Naive B cell (primary cell): ENCODE measurements at regions not wholly inside any gene's neighbourhood (a gene's known extent, or its start where the extent isn't known, plus 50 kb on each side); places are given as distances from the start of the nearest gene placed in this dataset.

ENCODE experiments used
- ATAC-seq, 2 donors: fragments of 150-1000 bp; cut with Tn5 transposase; 2 replicates each; pipeline ENCODE4 v1.10.0; 2021; ENCODE audit warnings: low read depth in 2 of 2, mild to moderate bottlenecking in 2 of 2, moderate library complexity in 2 of 2
- DNase-seq: peaks from one replicate; pipeline ENCODE4 v3.0.0; 2022
- H3K27ac Mint-ChIP-seq, 6 donors: one replicate each; pipeline ENCODE4 v1.8.0; 2020 to 2022; ENCODE audit warnings: mild to moderate bottlenecking in 6 of 6, mixed read lengths in 6 of 6, moderate library complexity in 5 of 6, inconsistent platforms in 2 of 6
- H3K27me3 Mint-ChIP-seq, 3 donors: one replicate each; pipeline ENCODE4 v1.8.0; 2021 to 2022; ENCODE audit warnings: mixed read lengths in 3 of 3, mild to moderate bottlenecking in 1 of 3
- H3K36me3 Mint-ChIP-seq, 2 donors: one replicate each; pipeline ENCODE4 v1.8.0; 2020 to 2022; ENCODE audit warnings: mixed read lengths in 2 of 2, inconsistent platforms in 1 of 2, mild to moderate bottlenecking in 1 of 2
- H3K4me1 Mint-ChIP-seq, 3 donors: one replicate each; pipeline ENCODE4 v1.8.0; 2020 to 2022; ENCODE audit warnings: mixed read lengths in 3 of 3, inconsistent platforms in 1 of 3, mild to moderate bottlenecking in 1 of 3, moderate library complexity in 1 of 3
- H3K4me3 Mint-ChIP-seq, 8 donors: one replicate each; pipeline ENCODE4 v1.8.0; 2020 to 2022; ENCODE audit warnings: mild to moderate bottlenecking in 8 of 8, mixed read lengths in 8 of 8, moderate library complexity in 8 of 8, inconsistent platforms in 2 of 8
- H3K9me3 Mint-ChIP-seq, 7 donors: one replicate each; pipeline ENCODE4 v1.8.0; 2020 to 2022; ENCODE audit warnings: mixed read lengths in 7 of 7, mild to moderate bottlenecking in 5 of 7, inconsistent platforms in 2 of 7, moderate library complexity in 1 of 7

- DNase-seq (no peak), ATAC-seq (no peak)
- no peaks in the 10 kb centered on the region for H3K27me3 Mint-ChIP-seq
- H3K4me3 Mint-ChIP-seq = no peak overlapping the region
- H3K27ac Mint-ChIP-seq = no peak overlapping the region
- H3K9me3 Mint-ChIP-seq = peaks cover 0 to 2% (median 0%) of the 10 kb centered on the region in 7 donors
- no peaks in the 10 kb centered on the region for H3K4me1 Mint-ChIP-seq
- no peaks in the 10 kb centered on the region for H3K36me3 Mint-ChIP-seq
These were observed 499.1 kb downstream of the KCNJ2 start for GRCh38 chr17:70668276-70668937.

GRCh38 chr17:70668938-70669778 lies 499.8 kb downstream of the KCNJ2 start:
- no peaks in the 10 kb centered on the region for H3K36me3 Mint-ChIP-seq
- DNase-seq (no peak), ATAC-seq (no peak)
- no peak overlapping the region for H3K27ac Mint-ChIP-seq
- H3K4me1 Mint-ChIP-seq = no peaks in the 10 kb centered on the region
- H3K4me3 Mint-ChIP-seq = no peak overlapping the region
- peaks cover 0 to 2% (median 0%) of the 10 kb centered on the region in 7 donors for H3K9me3 Mint-ChIP-seq
- no peaks in the 10 kb centered on the region for H3K27me3 Mint-ChIP-seq

GRCh38 chr17:70674061-70674460 lies 504.7 kb downstream of the KCNJ2 start:
- Mint-ChIP-seq H3K27me3 (no peaks in the 10 kb centered on the region), H3K4me3 (no peak overlapping the region), H3K9me3 (no peaks in the 10 kb centered on the region), H3K4me1 (no peaks in the 10 kb centered on the region), H3K36me3 (no peaks in the 10 kb centered on the region), H3K27ac (no peak overlapping the region)
- DNase-seq (no peak), ATAC-seq (no peak)

GRCh38 chr17:70675070-70675590 lies 505.8 kb downstream of the KCNJ2 start:
- Mint-ChIP-seq H3K36me3 (no peaks in the 10 kb centered on the region), H3K27me3 (no peaks in the 10 kb centered on the region), H3K27ac (no peak overlapping the region), H3K4me3 (no peak overlapping the region), H3K4me1 (no peaks in the 10 kb centered on the region), H3K9me3 (no peaks in the 10 kb centered on the region)
- ATAC-seq (no peak), DNase-seq (no peak)

- DNase-seq (no peak), ATAC-seq (no peak)
- H3K27ac Mint-ChIP-seq = no peak overlapping the region
- H3K4me3 Mint-ChIP-seq = no peak overlapping the region
- H3K9me3 Mint-ChIP-seq = no peaks in the 10 kb centered on the region
- no peaks in the 10 kb centered on the region for H3K36me3 Mint-ChIP-seq
- no peaks in the 10 kb centered on the region for H3K27me3 Mint-ChIP-seq
- H3K4me1 Mint-ChIP-seq = no peaks in the 10 kb centered on the region
These were observed 508.7 kb downstream of the KCNJ2 start for GRCh38 chr17:70677783-70678647.

GRCh38 chr17:70678889-70679288 lies 509.6 kb downstream of the KCNJ2 start:
- DNase-seq = no peak
- H3K27ac Mint-ChIP-seq = no peak overlapping the region
- ATAC-seq = no peak
- no peaks in the 10 kb centered on the region for H3K36me3 Mint-ChIP-seq
- no peaks in the 10 kb centered on the region for H3K4me1 Mint-ChIP-seq
- H3K4me3 Mint-ChIP-seq = no peak overlapping the region
- no peaks in the 10 kb centered on the region for H3K27me3 Mint-ChIP-seq
- H3K9me3 Mint-ChIP-seq = no peaks in the 10 kb centered on the region

GRCh38 chr17:70683936-70684335 lies 514.6 kb downstream of the KCNJ2 start:
- Mint-ChIP-seq H3K27ac (no peak overlapping the region), H3K9me3 (no peaks in the 10 kb centered on the region), H3K27me3 (peaks cover 0 to 4% (median 0%) of the 10 kb centered on the region in 3 donors), H3K4me1 (no peaks in the 10 kb centered on the region), H3K36me3 (no peaks in the 10 kb centered on the region), H3K4me3 (no peak overlapping the region)
- ATAC-seq (no peak), DNase-seq (no peak)

- Mint-ChIP-seq H3K27ac (no peak overlapping the region), H3K4me3 (no peak overlapping the region), H3K4me1 (no peaks in the 10 kb centered on the region), H3K27me3 (peaks cover 0 to 4% (median 0%) of the 10 kb centered on the region in 3 donors), H3K36me3 (no peaks in the 10 kb centered on the region), H3K9me3 (peaks cover 0 to 2% (median 0%) of the 10 kb centered on the region in 7 donors)
- DNase-seq = no peak
- ATAC-seq = no peak
These were observed 518.1 kb downstream of the KCNJ2 start for GRCh38 chr17:70687421-70687820.

GRCh38 chr17:70691150-70691549 lies 521.8 kb downstream of the KCNJ2 start:
- DNase-seq (no peak), ATAC-seq (no peak)
- no peaks in the 10 kb centered on the region for H3K27me3 Mint-ChIP-seq
- H3K9me3 Mint-ChIP-seq = peaks cover 0 to 2% (median 0%) of the 10 kb centered on the region in 7 donors
- H3K27ac Mint-ChIP-seq = no peak overlapping the region
- H3K36me3 Mint-ChIP-seq = no peaks in the 10 kb centered on the region
- H3K4me1 Mint-ChIP-seq = no peaks in the 10 kb centered on the region
- no peak overlapping the region for H3K4me3 Mint-ChIP-seq

- H3K4me3 Mint-ChIP-seq = no peak overlapping the region
- H3K27ac Mint-ChIP-seq = no peak overlapping the region
- peaks cover 0 to 3% (median 0%) of the 10 kb centered on the region in 3 donors for H3K4me1 Mint-ChIP-seq
These were observed 530.1 kb downstream of the KCNJ2 start for GRCh38 chr17:70699408-70699807.

GRCh38 chr17:70702683-70703255 lies 533.4 kb downstream of the KCNJ2 start:
- H3K4me1 Mint-ChIP-seq = peaks cover 0 to 3% (median 0%) of the 10 kb centered on the region in 3 donors
- no peak overlapping the region for H3K4me3 Mint-ChIP-seq
- peaks cover 0 to 8% (median 0%) of the 10 kb centered on the region in 3 donors for H3K27me3 Mint-ChIP-seq
- ATAC-seq (no peak), DNase-seq (no peak)
- H3K9me3 Mint-ChIP-seq = peaks cover 0 to 8% (median 0%) of the 10 kb centered on the region in 7 donors
- H3K36me3 Mint-ChIP-seq = no peaks in the 10 kb centered on the region
- H3K27ac Mint-ChIP-seq = no peak overlapping the region

More at GRCh38 chr17:70699408-70699807, 530.1 kb downstream of the KCNJ2 start:
- ATAC-seq (no peak), DNase-seq (no peak)
- Mint-ChIP-seq H3K36me3 (no peaks in the 10 kb centered on the region), H3K27me3 (no peaks in the 10 kb centered on the region), H3K9me3 (peaks cover 0 to 6% (median 0%) of the 10 kb centered on the region in 7 donors)

- H3K27me3 Mint-ChIP-seq = peaks cover 0 to 8% (median 0%) of the 10 kb centered on the region in 3 donors
- no peaks in the 10 kb centered on the region for H3K4me1 Mint-ChIP-seq
- peaks cover 0 to 8% (median 3%) of the 10 kb centered on the region in 7 donors for H3K9me3 Mint-ChIP-seq
- DNase-seq (no peak), ATAC-seq (no peak)
- H3K36me3 Mint-ChIP-seq = no peaks in the 10 kb centered on the region
- H3K4me3 Mint-ChIP-seq = no peak overlapping the region
- no peak overlapping the region for H3K27ac Mint-ChIP-seq
These were observed 540.3 kb downstream of the KCNJ2 start for GRCh38 chr17:70709596-70709995.

GRCh38 chr17:70713694-70714093 lies 544.4 kb downstream of the KCNJ2 start:
- DNase-seq = no peak
- Mint-ChIP-seq H3K4me1 (no peaks in the 10 kb centered on the region), H3K27me3 (no peaks in the 10 kb centered on the region), H3K9me3 (peaks cover 0 to 6% (median 2%) of the 10 kb centered on the region in 7 donors), H3K36me3 (no peaks in the 10 kb centered on the region), H3K27ac (no peak overlapping the region), H3K4me3 (peak overlapping the region in 1 of 8 donors; percentile 56)
- no peak for ATAC-seq
